ENCODE measurements at regions not wholly inside any gene's neighbourhood (a gene's known extent, or its start where the extent isn't known, plus 50 kb on each side); places are given as distances from the start of the nearest gene placed in this dataset.

DNA sequence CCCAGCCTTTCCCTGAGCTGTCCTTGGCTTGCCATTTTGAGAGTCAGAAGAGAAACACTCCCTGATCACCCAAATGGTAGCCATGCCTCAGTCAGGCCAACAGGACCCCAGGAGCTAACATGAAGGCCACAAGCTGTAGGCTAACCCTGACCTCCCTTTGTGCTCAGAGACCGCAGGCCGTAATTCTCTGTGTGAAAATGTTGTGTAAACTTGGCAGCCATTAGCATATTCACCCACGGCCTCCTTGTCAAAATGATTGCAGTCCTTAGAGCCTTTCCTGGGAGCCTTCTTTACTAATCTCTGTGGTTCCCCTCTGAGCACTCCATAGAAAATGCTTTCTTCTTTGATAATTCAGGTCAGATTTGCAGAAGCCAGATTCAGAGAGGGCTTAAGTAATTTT lies 418.9 kb downstream of the COG6 start:
- Histone ChIP-seq H3K9me3 (ENCODE audit: low read length) (no peaks in the 10 kb centered on the region), H3K27ac (ENCODE audit: low read depth, low read length) (no peak overlapping the region), H3K27me3 (ENCODE audit: control insufficient read depth in 1 of 2, insufficient read depth in 2 of 2, low read length in 2 of 2) (no peaks in the 10 kb centered on the region)

DNA sequence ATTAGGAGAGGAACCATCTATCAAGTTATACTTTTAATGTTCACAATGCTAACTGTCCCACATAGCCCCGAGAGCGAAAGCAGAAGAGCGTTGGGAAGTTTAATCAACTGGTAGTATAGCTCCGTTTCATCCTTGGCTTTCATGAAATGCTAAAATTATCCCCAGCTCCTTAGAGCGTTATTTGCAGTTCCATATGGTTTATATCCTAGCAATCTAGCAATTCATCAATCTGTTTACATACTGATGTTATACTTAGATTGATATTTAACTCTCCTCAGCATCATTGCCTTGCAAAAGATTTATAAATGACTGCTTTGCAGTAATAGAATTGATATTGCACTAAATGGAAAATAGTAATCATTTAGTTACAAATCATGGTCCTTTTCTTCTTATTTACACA lies 419.8 kb downstream of the COG6 start:
- H3K4me1 ChIP-seq (ENCODE audit: insufficient read depth, low read length) = no peaks in the 10 kb centered on the region
- H3K9ac ChIP-seq (ENCODE audit: low read length) = no peak overlapping the region

More for the DNA sequence above, 418.9 kb downstream of the COG6 start:
- Histone ChIP-seq H3K36me3 (ENCODE audit: insufficient read depth, low read length) (no peaks in the 10 kb centered on the region), H3K4me1 (ENCODE audit: insufficient read depth, low read length) (no peaks in the 10 kb centered on the region), H3K4me3 (ENCODE audit: low read depth in 1 of 2, low read length in 2 of 2) (no peak overlapping the region), H3K9ac (ENCODE audit: low read length) (no peak overlapping the region)

DNA sequence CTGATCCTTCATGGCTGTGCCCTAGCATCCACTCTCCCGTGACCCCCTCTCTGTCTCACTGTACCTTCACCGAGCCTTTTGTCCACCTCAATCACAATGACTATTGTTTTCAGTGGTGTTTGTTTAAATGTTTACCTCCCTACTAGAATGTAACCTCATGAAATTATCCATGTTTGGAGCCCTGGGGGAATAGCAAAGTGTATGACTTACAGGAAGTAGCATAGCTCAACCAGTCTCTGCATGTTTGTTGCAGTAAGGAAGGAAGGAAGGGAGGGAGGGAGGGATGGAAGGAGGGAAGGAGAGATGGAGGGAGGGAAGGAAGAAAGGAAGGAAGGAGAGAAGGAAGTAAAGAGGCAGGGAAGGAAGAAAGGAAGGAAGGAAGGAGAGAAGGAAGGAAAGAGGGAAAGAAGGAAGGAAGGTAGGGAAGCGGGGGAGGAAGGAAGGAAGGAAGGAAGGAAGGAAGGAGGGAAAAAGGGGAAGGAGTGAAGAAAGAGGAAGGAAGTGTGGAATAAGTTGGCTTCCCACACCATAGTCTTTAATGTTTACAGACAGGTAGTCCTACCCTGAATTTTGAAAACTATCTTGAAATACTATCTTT lies 421.4 kb downstream of the COG6 start:
- Histone ChIP-seq H3K27ac (ENCODE audit: low read depth, low read length) (no peak overlapping the region), H3K4me1 (ENCODE audit: insufficient read depth, low read length) (no peaks in the 10 kb centered on the region), H3K27me3 (ENCODE audit: control insufficient read depth in 1 of 2, insufficient read depth in 2 of 2, low read length in 2 of 2) (no peaks in the 10 kb centered on the region), H3K9ac (ENCODE audit: low read length) (no peak overlapping the region), H3K9me3 (ENCODE audit: low read length) (no peaks in the 10 kb centered on the region), H3K36me3 (ENCODE audit: insufficient read depth, low read length) (no peaks in the 10 kb centered on the region), H3K4me3 (ENCODE audit: low read depth in 1 of 2, low read length in 2 of 2) (no peak overlapping the region)

More for the DNA sequence above, 419.8 kb downstream of the COG6 start:
- Histone ChIP-seq H3K27ac (ENCODE audit: low read depth, low read length) (no peak overlapping the region), H3K36me3 (ENCODE audit: insufficient read depth, low read length) (no peaks in the 10 kb centered on the region), H3K9me3 (ENCODE audit: low read length) (no peaks in the 10 kb centered on the region), H3K27me3 (ENCODE audit: control insufficient read depth in 1 of 2, insufficient read depth in 2 of 2, low read length in 2 of 2) (no peaks in the 10 kb centered on the region), H3K4me3 (ENCODE audit: low read depth in 1 of 2, low read length in 2 of 2) (no peak overlapping the region)

DNA sequence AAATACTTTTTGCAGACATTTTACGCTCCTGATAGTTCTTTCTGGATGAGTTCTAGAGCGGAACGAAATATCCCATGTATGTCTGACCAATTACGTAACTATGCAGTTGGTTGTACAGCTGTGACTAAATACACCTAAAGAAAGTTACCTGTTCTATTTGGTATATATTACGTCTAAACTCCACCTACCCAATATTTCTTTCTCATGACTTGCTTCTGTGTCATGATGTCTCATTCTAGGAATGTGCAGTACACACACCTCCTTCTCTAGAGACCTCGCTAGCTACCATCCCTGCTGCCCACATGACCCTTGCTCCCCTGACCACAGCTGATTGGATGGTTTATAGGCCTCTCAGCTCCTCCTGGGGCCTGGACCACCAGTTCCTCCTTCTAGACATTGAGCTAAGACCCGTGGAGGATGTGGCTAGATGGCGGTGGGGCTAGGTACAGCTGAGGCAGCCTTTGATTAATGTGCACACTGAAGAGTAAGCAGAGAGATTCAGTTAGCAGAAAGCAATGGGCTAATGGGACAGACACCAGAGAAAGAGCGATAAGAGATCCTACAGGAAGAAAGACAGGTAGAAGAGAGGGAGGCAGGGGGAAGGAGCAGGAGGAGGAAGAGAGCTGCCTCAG lies 422.1 kb downstream of the COG6 start:
- Histone ChIP-seq H3K9ac (ENCODE audit: low read length) (no peak overlapping the region), H3K27ac (ENCODE audit: low read depth, low read length) (no peak overlapping the region), H3K27me3 (ENCODE audit: control insufficient read depth in 1 of 2, insufficient read depth in 2 of 2, low read length in 2 of 2) (no peaks in the 10 kb centered on the region), H3K36me3 (ENCODE audit: insufficient read depth, low read length) (no peaks in the 10 kb centered on the region), H3K4me1 (ENCODE audit: insufficient read depth, low read length) (no peaks in the 10 kb centered on the region), H3K4me3 (ENCODE audit: low read depth in 1 of 2, low read length in 2 of 2) (no peak overlapping the region), H3K9me3 (ENCODE audit: low read length) (no peaks in the 10 kb centered on the region)

DNA sequence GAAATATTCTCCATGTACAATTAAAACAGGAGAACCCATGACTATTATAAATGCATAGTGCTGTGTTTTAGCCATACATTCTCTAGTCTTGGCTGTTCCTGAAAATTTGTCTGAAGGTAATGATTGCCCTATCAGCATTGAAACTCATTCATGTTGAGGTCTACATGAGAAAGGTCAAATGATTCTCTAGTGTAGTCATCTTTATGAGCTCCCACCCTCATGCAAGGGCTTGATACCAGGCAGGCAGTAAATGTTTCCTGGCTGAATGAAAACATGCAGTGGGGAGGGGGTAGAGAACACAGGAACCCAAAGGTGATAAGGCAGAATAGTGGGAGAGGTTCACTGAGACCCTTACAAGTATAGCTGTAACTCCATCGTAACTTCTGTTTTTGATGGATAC lies 424.3 kb downstream of the COG6 start:
- no peak overlapping the region for H3K4me3 ChIP-seq (ENCODE audit: low read depth in 1 of 2, low read length in 2 of 2)
- H3K9ac ChIP-seq (ENCODE audit: low read length) = no peak overlapping the region
- H3K4me1 ChIP-seq (ENCODE audit: insufficient read depth, low read length) = no peaks in the 10 kb centered on the region
- no peaks in the 10 kb centered on the region for H3K36me3 ChIP-seq (ENCODE audit: insufficient read depth, low read length)
- no peaks in the 10 kb centered on the region for H3K27me3 ChIP-seq (ENCODE audit: control insufficient read depth in 1 of 2, insufficient read depth in 2 of 2, low read length in 2 of 2)
- no peak overlapping the region for H3K27ac ChIP-seq (ENCODE audit: low read depth, low read length)
- H3K9me3 ChIP-seq (ENCODE audit: low read length) = no peaks in the 10 kb centered on the region

DNA sequence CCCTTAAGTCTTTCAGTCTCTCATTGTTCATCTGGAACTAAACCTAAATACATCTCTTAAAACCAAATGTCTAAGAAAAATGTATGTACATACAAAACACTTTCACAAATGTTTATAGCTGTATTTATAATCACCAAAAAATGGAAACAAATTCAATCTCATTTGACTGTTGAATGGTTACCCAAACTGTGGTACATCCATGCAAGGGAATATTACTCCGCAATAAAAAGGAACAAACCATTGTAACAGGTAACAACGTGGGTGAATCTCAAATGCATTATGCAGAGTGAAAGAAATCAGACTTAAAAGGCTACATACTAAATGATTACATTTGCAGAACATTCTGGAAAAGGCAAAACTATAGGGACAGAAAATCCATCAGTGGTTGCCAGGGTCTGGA lies 425.2 kb downstream of the COG6 start:
- Histone ChIP-seq H3K4me1 (ENCODE audit: insufficient read depth, low read length) (no peaks in the 10 kb centered on the region), H3K4me3 (ENCODE audit: low read depth in 1 of 2, low read length in 2 of 2) (no peak overlapping the region), H3K9me3 (ENCODE audit: low read length) (no peaks in the 10 kb centered on the region), H3K27ac (ENCODE audit: low read depth, low read length) (no peak overlapping the region), H3K9ac (ENCODE audit: low read length) (no peak overlapping the region), H3K36me3 (ENCODE audit: insufficient read depth, low read length) (no peaks in the 10 kb centered on the region), H3K27me3 (ENCODE audit: control insufficient read depth in 1 of 2, insufficient read depth in 2 of 2, low read length in 2 of 2) (no peaks in the 10 kb centered on the region)

DNA sequence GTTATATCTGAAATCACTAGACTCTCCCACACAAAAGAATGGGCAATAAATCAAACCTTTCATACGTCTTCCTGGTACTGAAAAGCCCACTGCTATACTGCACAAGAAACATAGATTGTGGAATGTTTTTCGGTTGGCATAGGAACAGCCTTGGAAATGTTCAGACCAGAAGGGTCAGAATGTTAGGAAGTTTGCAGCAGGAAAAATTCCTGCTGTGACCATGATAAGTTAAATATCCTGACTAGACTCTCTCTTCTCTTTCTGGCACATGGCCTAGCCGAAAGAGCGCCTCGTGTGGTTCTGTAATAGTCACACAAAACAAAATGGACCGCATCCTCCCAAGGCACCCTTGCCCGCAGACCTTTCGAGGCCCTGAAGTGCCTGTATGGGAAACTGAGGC lies 427.2 kb downstream of the COG6 start:
- Histone ChIP-seq H3K4me1 (ENCODE audit: insufficient read depth, low read length) (no peaks in the 10 kb centered on the region), H3K27ac (ENCODE audit: low read depth, low read length) (no peak overlapping the region), H3K4me3 (ENCODE audit: low read depth in 1 of 2, low read length in 2 of 2) (no peak overlapping the region), H3K9me3 (ENCODE audit: low read length) (no peaks in the 10 kb centered on the region), H3K36me3 (ENCODE audit: insufficient read depth, low read length) (no peaks in the 10 kb centered on the region), H3K27me3 (ENCODE audit: control insufficient read depth in 1 of 2, insufficient read depth in 2 of 2, low read length in 2 of 2) (no peaks in the 10 kb centered on the region), H3K9ac (ENCODE audit: low read length) (no peak overlapping the region)

DNA sequence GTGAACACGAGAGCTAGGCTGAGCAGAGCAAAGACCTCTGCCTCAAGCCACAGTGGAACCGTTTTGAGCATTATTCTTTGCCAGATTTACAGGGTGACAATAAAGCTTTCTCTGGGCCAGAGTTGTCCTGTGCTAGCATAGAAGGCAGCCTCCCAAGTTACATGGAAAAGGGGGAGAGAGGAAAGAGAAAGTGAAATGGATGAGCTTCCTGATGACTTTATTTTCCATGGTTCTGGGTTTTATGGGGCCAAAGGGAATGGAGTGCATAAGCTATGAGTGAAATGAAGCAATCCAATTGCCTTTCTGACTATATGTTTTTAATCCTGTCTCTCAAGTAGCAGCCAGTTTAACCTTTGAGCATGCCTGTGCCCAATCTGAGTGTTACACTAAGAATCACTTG lies 428.4 kb downstream of the COG6 start:
- no peaks in the 10 kb centered on the region for H3K27me3 ChIP-seq (ENCODE audit: control insufficient read depth in 1 of 2, insufficient read depth in 2 of 2, low read length in 2 of 2)
- H3K9me3 ChIP-seq (ENCODE audit: low read length) = no peaks in the 10 kb centered on the region
- H3K9ac ChIP-seq (ENCODE audit: low read length) = no peak overlapping the region
- H3K27ac ChIP-seq (ENCODE audit: low read depth, low read length) = no peak overlapping the region
- H3K4me3 ChIP-seq (ENCODE audit: low read depth in 1 of 2, low read length in 2 of 2) = no peak overlapping the region
- no peaks in the 10 kb centered on the region for H3K36me3 ChIP-seq (ENCODE audit: insufficient read depth, low read length)
- no peaks in the 10 kb centered on the region for H3K4me1 ChIP-seq (ENCODE audit: insufficient read depth, low read length)

DNA sequence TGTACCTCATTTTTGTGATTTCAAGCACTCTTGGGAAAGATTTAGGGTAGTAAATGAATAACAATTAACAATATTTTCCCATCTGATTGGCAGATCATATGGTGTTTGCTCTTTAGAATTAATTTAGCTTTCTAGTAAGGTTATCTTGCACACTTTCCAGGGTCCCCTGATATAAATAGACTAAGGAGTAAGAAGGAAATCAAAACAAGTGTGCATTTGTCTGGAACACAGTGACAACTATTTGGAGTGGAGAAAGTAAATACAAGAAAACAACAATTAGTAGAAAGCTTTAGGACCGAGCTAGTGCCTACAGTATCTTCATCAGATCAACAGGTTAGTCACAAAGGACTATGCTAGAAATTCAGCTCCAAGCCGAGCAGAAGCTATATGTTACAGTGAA lies 429.5 kb downstream of the COG6 start:
- H3K9ac ChIP-seq (ENCODE audit: low read length) = no peak overlapping the region
- no peaks in the 10 kb centered on the region for H3K36me3 ChIP-seq (ENCODE audit: insufficient read depth, low read length)
- no peaks in the 10 kb centered on the region for H3K4me1 ChIP-seq (ENCODE audit: insufficient read depth, low read length)
- no peaks in the 10 kb centered on the region for H3K27me3 ChIP-seq (ENCODE audit: control insufficient read depth in 1 of 2, insufficient read depth in 2 of 2, low read length in 2 of 2)
- no peak overlapping the region for H3K27ac ChIP-seq (ENCODE audit: low read depth, low read length)
- H3K9me3 ChIP-seq (ENCODE audit: low read length) = no peaks in the 10 kb centered on the region
- H3K4me3 ChIP-seq (ENCODE audit: low read depth in 1 of 2, low read length in 2 of 2) = no peak overlapping the region

DNA sequence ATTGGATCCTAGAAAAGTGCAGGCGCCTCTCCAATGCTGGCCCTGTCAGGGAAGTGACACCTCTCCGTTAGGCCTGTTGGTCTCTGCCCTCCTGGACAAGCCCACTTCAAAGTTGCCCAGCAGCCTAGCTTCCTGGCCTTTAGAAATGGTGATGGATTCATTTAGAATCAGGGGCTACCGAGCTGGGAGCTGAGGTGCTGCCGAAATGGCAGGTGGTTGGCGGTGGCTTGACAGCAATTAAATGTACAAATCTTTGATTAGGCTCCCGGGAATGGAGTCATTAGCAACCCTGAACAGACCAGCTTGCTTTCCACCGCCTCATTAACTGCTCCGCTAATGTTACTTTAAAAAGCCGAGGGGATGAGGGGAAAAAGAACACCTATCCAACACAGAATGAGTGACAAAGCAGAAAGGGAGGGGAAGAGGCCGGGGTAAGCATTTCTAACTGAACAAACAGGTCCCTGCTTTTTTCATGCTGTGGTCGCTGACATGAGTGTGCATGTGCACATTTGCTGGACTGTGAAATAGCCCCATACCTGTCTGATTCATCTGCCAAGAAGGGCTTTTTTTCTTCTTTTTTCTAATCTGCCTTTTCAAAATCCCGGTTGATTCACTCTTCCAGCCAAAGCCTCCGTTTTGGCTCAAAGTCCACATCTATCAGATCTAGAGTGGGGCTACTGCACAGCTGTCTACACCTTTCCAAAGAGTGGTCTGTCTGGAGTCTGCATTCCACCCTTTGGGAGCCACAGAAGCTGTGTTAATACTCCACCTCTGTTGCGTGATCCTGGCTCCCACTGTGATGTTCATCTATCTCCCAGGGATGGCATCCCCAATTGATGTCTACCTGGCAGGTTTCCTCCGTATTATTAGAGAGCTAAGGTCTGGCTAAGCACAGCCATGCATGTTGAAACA lies 431.9 kb downstream of the COG6 start:
- no peak overlapping the region for H3K9ac ChIP-seq (ENCODE audit: low read length)

DNA sequence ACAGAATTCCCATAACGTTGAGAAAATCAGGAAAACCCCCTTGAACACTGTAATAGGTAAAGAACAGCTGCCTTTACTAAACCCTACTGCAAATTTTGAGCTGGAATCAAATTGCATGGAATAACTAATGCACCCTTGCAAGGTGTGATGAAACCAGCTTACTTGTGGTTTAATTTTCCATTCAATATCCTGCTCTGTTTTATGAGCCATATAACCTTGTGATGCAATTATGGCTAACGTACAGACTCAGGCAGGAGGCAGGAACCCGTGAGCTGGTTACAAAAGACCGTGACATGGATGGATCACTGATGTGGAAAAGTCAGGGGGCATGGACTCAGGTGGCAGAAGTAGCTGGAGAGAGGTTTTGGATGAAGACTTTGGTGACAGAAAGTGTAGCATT lies 438.6 kb downstream of the COG6 start:
- H3K36me3 ChIP-seq (ENCODE audit: insufficient read depth, low read length) = no peaks in the 10 kb centered on the region
- H3K9ac ChIP-seq (ENCODE audit: low read length) = no peak overlapping the region
- no peak overlapping the region for H3K4me3 ChIP-seq (ENCODE audit: low read depth in 1 of 2, low read length in 2 of 2)
- no peak overlapping the region for H3K27ac ChIP-seq (ENCODE audit: low read depth, low read length)
- H3K9me3 ChIP-seq (ENCODE audit: low read length) = no peaks in the 10 kb centered on the region
- no peaks in the 10 kb centered on the region for H3K27me3 ChIP-seq (ENCODE audit: control insufficient read depth in 1 of 2, insufficient read depth in 2 of 2, low read length in 2 of 2)
- no peaks in the 10 kb centered on the region for H3K4me1 ChIP-seq (ENCODE audit: insufficient read depth, low read length)

More for the DNA sequence above, 431.9 kb downstream of the COG6 start:
- H3K4me1 ChIP-seq (ENCODE audit: insufficient read depth, low read length) = no peaks in the 10 kb centered on the region
- H3K9me3 ChIP-seq (ENCODE audit: low read length) = no peaks in the 10 kb centered on the region
- no peak overlapping the region for H3K4me3 ChIP-seq (ENCODE audit: low read depth in 1 of 2, low read length in 2 of 2)
- no peak overlapping the region for H3K27ac ChIP-seq (ENCODE audit: low read depth, low read length)
- H3K36me3 ChIP-seq (ENCODE audit: insufficient read depth, low read length) = no peaks in the 10 kb centered on the region
- no peaks in the 10 kb centered on the region for H3K27me3 ChIP-seq (ENCODE audit: control insufficient read depth in 1 of 2, insufficient read depth in 2 of 2, low read length in 2 of 2)

Data from muscle layer of colon (tissue), 2 donors.